Right lobe of liver (tissue), 4 donors: ENCODE measurements at regions not wholly inside any gene's neighbourhood (a gene's known extent, or its start where the extent isn't known, plus 50 kb on each side); places are given as distances from the start of the nearest gene placed in this dataset.

ENCODE experiments used
- CTCF ChIP-seq, 4 donors: fragments of 200-600 bp in 3 of 4; fragments of 450-650 bp in 1 of 4; IDR thresholded peaks; one replicate each; pipeline versions ENCODE4 v1.5.1 to v1.8.0; 2016 to 2022; ENCODE audit warnings: antibody characterized with exemption in 4 of 4, mild to moderate bottlenecking in 2 of 4
- POLR2A ChIP-seq: fragments of 450-650 bp; IDR thresholded peaks from one replicate; pipeline ENCODE4 v1.6.1; 2017; ENCODE audit warnings: antibody characterized with exemption, mild to moderate bottlenecking
- donor health status: DM: no; HTN: no; CAD: no.
- donor health status: DM: no; HTN: no; CAD: no.
- donor health status: DM: no; HTN: yes; CAD: no.

- no peak for TF ChIP-seq CTCF (IDR thresholded peaks at IDR 0.05)
- no peak for TF ChIP-seq POLR2A
Observed at GRCh38 chr11:29314211-29314610, 702.6 kb downstream of the KCNA4 start.
